Gastroesophageal sphincter (tissue), 3 donors: ENCODE measurements at regions not wholly inside any gene's neighbourhood (a gene's known extent, or its start where the extent isn't known, plus 50 kb on each side); places are given as distances from the start of the nearest gene placed in this dataset.

Source experiments
- POLR2A ChIP-seq, 2 donors: fragments of 450-650 bp; IDR thresholded peaks; one replicate each; pipeline ENCODE4 v1.6.1; 2017; ENCODE audit warnings: antibody characterized with exemption in 2 of 2, mild to moderate bottlenecking in 2 of 2, moderate library complexity in 1 of 2
- TF ChIP-seq, protein P1 (sequence below), 4 experiments: fragments of 200-600 bp in 2 of 4; fragments of 450-650 bp in 2 of 4; sonication (generic) in 1 of 4; IDR thresholded peaks; one replicate each; pipeline ENCODE4 v1.5.1; 2017 to 2019; ENCODE audit warnings: antibody characterized with exemption in 4 of 4, mild to moderate bottlenecking in 2 of 4, moderate library complexity in 2 of 4

DNA sequence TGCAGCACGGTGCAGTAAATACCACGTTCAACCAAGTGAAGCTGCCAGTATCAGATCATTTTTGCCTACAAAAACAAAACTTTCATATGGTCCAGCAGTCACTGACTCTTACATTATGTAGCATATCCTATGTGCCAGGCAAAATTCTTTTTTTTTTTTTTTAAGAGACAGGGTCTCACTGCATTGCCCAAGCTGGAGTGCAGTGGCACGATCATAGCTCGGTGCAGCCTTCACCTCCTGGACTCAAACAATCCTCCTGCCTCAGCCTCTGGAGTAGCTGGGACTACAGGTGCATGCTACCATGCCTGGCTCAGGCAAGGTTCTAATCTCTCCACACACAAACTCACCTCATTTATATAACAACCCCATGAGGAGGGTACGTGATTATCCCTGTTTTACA, 208.6 kb upstream of the JARID2 start:
- TF ChIP-seq, protein P1, sequence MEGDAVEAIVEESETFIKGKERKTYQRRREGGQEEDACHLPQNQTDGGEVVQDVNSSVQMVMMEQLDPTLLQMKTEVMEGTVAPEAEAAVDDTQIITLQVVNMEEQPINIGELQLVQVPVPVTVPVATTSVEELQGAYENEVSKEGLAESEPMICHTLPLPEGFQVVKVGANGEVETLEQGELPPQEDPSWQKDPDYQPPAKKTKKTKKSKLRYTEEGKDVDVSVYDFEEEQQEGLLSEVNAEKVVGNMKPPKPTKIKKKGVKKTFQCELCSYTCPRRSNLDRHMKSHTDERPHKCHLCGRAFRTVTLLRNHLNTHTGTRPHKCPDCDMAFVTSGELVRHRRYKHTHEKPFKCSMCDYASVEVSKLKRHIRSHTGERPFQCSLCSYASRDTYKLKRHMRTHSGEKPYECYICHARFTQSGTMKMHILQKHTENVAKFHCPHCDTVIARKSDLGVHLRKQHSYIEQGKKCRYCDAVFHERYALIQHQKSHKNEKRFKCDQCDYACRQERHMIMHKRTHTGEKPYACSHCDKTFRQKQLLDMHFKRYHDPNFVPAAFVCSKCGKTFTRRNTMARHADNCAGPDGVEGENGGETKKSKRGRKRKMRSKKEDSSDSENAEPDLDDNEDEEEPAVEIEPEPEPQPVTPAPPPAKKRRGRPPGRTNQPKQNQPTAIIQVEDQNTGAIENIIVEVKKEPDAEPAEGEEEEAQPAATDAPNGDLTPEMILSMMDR (IDR thresholded peaks at IDR 0.05) = no peak
- TF ChIP-seq POLR2A (IDR thresholded peaks at IDR 0.05) = no peak
